ENCODE measurements at regions not wholly inside any gene's neighbourhood (a gene's known extent, or its start where the extent isn't known, plus 50 kb on each side); places are given as distances from the start of the nearest gene placed in this dataset.

DNA sequence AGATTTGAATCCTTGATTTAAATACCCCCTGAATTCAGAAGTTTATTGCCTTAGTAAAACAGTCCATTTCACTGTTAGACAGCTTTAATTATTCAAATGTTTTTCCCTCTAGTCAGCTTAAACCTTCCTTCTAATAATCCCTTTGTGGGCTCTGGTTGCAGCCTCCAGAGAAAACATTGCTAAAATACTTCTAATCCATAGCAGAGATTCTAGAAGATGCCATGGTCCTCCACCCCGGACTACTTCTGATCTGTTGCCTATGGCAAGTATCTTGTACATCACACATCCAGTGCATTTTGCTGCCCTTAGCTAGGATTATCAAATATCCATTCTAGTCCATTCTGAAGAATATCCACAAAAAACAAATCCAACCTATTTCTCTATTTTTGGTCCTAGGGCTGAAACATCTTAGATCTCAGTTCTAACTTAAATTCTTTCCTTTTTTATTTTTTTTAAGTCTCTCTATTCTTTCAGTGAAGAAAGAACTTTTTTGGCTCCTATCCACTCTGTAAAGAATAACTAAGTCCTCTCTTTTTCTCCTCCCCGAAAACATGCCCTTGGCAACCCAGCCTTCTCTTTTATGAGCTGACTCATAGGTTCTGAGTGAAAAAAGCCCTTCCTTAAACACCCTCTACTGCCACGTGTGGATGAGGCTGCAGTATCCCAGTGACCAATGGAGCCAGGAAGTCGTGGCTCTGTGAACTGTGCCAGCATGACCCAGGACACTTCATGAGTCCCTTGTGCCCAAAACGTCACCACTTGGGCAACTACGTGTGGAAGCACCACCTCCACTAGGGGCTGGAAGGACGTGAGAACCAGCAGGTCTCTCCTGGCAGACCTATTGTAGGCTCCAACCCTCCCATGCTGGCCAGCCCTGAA, 349.8 kb downstream of the TNS1 start:
- no peak for DNase-seq

DNA sequence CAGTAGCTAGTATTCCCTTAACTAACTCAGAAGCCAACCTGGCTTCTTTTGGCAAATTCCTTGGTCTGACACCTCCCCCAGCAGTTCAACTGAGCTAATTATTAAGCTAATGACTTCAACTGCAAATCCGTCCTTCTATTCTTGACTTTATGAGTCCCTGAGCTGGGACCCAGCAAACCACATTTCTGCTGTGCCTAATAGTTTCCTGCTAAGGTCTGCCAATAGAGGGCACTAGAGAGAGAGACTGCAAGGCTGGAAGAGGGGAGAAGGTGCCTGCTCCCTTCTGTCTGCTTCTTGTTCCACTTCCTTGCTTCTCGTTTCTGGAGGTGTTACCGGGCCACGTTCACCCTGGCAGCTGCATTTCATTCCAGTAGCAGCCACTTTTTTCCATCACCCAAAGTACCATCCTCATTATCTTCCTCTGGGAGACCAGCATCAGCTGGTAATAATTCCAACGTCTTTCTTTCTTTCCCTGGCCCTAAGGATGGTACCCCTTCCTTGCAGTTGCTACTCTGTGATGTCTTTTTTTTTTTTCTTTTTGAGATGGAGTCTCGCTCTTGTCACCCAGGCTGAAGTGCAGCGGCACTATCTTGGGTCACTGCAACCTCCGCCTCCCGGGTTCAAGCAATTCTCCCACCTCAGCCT, 352.0 kb downstream of the TNS1 start:
- peak; percentile 2 to 15 for DNase-seq

DNA sequence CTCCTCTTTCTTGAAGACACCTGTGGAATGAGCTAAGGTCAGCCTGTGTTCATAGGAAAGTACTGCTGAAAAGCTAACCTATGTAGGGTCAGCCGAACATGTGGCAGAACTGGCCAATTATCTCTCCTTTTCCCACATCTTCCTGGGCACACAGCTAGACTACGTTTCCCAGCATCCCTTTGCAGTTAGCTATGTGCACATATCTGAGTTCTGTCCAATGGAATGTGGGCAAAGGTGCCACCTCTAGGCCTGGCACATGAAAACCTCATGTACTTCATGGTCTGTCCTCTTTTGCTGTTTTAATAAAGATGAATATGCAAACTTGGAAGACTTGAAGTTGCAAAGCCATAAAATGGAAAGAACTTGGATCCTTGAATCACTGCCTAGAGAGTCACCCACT, 352.6 kb downstream of the TNS1 start:
- no peak for DNase-seq

DNA sequence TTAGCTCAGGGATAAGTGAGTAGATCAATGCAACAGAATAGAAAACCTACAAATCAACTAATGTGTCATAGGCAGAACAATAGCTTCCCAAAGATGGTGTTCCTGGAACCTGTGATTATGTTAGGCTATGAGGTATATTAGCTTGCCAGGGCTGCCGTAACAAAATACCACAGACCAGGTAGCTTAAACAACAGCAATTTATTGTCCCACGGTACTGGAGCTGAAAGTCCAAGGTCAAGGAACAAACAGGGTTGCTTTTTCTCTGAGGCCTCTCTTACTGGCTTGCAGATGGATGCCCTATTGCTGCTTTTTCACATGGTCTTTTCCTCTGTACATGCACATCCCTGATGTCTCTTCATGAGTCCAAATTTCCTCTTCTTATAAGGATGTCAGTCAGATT, 354.9 kb downstream of the TNS1 start:
- no peak for DNase-seq

DNA sequence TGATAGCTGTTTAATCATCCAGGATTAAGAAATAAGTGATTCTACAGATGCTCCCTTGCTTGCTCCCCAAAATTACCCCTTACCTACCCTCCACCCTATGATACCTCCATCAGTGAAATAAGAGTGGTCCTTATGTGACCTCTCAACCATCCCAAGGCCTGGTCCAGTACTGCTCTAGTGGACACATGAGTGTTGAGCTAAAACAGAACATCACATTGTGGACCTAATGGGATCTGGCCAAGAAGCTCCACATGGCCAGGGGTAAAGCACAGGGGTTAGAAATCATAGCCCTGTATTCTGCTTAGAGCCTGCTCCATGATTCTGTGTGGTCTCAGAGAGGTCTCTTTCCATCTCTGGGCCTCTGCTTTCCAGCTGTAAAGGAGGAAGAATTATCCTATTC, 355.6 kb downstream of the TNS1 start:
- no peak for DNase-seq

DNA sequence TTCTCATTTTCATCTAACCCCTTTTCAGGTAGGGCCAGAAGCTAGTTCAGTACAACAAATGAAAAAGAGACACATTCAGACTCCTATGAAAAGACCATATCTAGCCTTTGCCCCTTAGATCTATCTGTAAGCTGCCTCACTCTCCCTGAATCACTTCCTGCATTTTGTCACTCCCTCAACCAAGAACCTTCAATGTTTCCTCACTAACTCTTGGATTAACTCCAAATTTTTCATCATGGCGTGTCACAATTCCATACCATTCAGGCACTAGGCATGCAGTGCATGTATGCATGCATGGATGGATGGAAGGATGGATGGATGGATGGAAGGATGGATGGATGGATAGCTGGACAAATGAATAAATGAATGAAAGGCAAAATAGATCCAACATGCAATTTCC, 356.9 kb downstream of the TNS1 start:
- no peak for DNase-seq

DNA sequence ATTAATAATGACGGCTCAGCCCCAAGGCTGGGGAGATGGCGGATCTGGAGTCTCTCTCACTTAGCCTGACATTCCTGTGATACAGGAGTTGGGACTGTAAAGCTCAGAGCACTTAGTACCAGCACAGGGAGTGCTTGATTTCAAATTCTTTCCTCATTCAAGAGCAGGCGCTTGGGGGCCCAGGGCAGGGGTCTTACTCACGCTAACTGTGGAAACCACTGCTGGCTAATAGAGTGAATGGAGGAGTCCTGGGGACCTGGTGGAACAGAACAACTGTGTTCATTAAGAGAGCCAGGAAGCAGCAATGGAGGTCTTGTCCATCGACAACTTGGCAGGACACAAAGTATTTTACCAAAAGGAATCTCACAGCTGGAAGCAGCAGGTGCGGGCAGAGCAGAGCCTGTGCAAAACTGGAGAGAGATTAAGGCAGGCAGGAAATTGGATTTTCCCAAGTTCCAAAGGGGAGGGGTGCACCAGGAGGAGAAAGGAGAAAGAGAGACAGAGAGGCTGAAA, 358.9 kb downstream of the TNS1 start:
- DNase-seq, result no peak

DNA sequence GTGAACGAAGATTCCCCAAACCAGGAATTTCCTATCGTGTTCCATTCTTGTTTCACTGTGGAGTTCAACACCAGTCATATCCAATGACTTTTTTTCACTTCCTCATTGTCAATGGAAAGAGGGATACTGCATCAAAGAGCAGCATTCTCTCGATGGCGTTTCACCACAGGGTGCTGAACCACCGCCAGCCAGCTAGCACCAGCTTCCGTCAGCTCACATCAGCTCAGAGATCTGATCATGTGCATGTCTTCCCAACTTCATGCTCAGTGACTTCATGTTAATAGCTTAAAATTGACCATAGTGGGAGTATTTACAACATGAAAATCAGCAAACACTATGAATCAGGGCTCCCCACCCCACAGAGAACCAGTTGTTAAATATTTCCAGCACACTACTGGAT, 359.9 kb downstream of the TNS1 start:
- DNase-seq, result no peak

DNA sequence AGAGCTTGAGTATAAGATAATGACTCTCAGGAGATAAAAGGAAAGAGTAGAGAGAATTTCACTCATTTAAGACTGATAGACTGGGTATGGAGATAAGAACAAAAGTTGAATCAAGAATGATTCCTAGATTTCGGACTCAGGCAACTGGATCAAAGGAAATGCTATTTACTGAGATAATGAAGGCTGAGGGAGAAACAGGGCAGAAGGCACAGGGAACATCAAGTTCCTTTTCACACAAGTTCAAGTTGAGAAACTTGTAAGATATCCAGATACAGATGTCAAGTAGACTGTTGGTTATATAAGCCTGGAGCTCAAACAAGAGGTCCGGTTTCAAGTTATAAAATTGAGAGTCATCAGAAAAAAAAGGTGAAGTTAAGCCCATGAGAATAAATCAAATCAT, 360.8 kb downstream of the TNS1 start:
- no peak for DNase-seq

DNA sequence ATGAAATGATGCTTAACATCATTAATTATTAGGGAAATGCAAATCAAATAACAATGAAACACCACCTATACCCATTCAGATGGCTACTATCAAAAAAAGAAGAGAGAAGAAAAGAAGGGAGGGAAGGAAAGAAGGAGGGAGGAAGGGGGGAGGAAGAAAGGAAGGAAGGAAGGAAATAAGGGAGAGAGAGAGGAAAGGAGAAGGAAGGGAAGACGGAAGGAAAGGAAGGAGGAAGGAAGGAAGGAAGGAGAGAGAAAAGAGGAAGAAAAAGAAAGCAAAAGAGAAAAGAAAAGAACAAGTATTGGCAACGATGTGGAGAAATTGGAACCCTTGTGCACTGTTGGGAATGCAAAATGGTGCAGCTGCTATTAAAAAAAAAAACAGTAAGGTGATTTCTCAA, 363.3 kb downstream of the TNS1 start:
- DNase-seq, result no peak

DNA sequence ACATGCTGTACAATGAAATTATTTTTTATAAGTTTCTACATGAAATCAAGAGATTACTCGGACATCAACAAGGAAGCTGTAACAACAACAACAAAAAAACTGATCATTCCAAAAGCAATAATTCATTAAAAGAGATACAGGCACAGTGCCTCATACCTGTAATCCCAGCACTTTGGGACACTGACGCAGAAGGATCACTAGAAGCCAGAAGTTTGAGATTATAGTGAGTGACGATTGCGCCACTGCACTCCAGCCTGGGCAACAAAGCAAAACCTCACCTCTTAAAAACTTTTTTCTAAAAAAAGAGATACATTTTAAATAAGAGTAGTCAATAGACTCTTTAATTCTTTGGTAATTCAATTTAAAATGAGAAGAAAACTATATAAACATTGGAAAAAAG, 364.3 kb downstream of the TNS1 start:
- no peak for DNase-seq

DNA sequence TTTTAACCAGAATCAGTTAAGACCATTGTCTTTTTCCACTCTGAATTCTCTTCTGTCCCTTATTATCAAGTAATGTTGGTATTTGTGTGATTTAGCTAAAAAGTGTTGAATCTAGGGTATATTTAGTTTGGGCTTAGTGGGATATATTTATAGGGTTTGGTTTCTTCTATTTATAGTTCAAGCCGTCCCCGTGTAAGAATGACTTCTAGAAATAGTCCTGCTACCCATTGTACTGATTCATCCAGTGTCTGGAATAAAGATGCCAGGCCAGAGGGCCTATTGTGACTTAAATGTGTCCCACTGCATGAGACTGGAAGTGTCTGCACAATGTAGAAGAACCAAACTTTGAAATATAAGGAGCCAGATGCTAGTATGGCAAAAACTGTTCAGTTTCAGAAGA, 364.8 kb downstream of the TNS1 start:
- DNase-seq, result no peak

DNA sequence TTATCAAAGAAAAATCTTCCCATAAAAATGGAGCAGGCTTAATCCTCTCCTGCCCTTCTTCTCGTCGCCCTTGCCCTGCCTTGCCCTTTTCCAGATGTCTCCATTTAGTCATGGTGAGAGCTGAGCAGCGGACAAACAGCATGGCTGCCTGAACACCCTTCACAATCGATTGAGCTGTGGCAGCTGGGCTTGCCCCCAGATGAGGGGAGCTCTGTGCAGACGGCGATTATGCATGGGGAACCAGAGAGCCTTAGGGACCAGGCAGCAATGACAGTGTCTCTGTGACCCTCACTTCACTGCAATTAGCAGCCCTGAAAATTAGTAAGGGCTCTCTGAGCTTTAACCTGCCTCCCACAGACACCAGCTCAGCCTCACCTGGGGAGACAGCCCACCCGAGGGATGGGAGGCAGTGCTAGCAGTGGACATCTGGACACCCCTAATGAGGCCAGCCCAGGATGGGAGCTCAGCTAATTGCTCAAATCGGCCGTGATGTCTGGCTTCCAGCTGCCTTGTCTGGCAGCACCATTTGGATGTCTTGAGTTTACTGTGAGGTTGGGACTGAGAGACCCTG, 365.7 kb downstream of the TNS1 start:
- no peak for DNase-seq

DNA sequence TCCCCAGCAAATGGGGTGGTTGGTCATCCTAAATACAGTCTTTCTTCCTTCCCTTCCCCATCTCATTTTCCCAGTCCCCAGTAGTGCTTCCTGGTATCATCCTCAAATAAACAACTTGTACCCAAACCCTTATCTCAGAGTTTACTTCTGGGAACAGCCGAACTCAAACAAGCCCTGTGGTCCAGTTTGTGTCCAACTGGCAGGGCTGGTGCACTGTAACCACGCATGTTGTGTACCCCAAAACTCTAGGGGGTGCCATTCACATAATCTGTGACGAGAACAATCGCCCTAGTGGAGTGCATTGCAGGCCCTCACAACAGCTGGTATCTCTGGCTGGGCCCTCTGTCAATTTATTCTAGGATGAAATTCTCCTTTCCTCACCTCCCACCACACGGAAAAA, 366.2 kb downstream of the TNS1 start:
- DNase-seq, result no peak

DNA sequence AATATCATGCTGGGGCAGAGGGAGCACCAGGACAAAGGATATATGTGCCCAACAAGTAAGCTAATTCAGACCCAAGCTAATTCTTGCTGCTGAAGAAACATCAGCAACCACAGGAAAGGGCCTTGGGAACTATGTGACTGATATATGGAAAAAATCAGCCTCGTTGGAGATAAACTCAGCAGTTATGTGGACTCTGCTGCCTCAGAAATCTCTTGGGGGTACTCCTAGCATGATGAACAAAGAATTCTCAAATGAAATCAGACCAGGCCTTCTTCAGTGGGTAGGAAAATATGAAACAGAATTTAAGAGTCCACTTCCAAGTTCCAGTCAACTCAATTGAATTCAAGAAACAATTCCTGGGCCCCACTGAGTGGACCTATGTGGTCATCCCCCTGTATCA, 367.9 kb downstream of the TNS1 start:
- no peak for DNase-seq

DNA sequence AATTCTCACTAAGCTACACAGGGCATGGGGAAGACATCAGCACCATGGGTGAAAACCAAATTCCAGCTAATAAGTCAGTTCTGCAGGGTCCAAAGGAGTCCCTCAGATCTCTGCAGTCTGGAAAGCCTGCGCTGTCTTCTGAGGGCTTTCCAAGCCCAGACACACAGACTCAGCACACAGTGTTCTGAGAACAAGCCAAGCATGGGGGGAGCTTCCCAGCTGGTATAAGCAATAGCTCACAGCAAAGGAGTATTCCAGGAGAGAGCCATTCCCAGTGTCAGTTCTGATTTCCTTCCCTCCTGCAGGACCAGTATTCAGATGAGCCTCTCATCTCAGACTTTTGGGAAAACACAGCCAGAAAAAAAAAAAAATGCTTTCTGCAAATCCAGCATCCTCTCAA, 370.8 kb downstream of the TNS1 start:
- no peak for DNase-seq

DNA sequence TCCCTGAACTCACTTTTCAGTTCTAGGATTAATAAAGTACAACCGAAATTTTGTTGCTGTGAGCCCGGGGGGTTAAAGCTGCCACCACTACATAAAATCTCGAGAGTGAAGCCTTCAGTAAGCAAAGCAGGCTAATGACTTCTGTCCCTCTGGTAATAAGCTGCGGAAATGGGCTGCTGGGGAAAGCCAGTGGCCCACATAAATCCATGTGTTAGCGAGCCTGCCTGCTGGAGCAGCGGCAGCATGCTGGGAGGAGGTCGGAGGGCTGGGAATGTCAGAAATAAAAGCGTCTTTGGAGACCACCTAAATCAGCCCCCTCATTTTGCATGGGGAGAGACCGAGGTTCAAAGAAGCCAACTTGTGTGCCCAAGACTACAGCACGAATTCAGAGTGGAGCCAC, 371.7 kb downstream of the TNS1 start:
- no peak for DNase-seq

DNA sequence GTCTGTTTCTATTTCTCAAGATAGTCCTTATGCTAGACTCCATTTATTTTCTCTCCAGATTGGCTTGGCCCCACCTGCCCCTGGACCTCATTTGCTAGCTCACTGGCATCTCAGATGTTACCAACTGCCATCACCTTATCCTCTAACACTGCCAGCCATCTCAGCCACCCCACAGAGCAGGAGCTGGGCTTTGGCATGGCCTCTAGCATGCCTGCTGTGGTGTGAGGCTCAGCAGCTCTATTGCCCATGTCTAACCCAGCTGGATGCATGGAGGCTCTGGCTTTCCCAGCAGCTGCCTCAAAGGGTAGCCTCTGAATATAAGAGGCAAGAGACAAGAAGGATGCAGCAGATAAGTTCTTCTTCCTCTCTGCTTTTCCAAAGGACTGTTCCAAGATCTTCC, 373.4 kb downstream of the TNS1 start:
- DNase-seq, result no peak

DNA sequence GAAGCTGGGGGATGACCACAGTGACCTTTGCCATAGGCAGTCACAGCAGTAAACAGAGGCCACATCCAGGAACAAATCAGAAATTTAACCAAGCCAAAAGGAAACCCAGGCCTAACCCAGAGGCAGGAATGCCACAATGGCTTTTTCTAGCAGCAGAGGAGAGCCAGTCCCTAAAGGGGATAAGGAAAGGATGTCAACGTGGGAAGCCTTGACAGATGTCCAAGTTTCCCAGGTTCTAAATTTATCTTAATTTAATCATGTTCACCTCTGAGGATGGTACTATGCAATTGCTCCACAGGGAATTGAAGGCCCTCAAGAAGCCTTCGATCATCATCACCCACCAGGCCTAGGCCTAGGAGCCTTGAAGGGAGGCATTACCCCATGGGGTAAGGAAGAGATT, 374.7 kb downstream of the TNS1 start:
- DNase-seq, result no peak

DNA sequence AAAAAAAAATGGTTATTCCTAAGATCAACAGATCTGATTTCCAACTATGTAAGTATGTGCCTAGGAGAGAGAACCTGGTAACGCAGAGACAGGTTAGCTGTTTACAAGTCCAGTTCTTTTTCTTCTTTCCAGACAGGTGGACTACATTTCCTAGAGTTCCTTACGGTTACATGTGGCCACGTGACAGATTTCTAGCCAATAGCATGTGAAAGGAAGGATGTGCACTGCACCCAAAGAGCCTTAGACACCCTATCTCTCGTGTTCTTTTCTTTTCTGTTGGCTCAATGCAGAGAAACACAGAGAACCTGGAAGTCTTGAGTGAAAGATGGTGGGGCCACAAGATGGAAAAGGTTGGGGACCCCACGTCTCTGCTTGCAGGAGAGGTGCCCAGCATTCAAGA, 375.9 kb downstream of the TNS1 start:
- no peak for DNase-seq

DNA sequence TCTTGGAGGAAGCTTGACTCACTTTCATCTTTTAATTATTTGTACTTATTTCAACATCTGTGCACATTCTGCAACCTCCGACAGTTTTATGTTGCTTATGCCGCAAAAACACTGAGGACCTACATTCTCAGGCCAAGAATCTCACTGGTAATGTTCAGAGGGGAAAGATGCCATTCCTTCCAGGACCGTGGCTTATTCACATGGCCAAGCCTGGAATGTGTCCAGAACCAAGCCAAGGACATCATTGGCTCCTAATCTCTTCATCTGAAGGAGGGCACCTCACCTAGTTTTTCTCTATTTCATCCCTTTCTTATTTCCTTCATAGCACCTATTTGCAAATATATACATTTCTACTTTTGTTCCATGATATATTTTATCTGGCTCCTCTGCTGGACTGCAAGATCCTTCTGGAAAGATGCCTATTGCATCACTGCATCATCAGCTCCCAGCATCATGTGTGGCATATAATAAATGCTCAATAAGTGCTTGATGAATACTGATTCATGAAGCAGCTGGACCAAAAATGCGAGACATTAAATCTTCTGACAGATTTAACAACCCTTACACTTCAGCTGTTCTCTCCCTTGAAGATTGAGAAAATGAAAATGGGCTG, 377.1 kb downstream of the TNS1 start:
- DNase-seq, result no peak

DNA sequence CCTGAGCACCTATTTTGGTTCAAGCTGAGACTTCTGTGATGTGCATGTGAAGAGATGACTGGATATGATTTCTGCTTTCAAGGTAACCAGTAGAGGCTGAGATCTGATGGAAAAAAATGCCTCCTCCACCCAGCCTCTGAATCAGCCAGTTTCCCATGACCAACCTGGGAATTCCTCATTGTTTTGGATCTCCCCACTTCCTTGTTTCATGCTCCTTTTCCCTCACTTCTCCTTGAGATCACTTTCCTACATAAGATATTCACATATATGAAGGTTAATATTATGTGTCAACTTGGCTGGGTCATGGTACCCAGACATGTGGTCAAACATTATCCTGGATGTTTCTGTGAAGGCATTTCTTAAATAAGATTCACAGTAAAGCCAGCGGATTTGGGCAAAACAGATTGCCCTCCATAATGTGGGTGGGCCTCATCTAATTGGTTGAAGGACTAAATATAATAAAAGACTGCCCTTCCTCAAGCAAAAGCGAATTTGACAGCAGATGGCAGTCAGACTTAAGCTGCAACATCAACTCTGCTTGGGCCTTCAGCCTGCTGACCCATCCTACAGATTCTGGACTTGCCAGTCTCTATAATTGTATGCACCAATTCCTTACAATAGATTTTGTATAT, 379.4 kb downstream of the TNS1 start:
- DNase-seq, result no peak
